ENCODE measurements at regions not wholly inside any gene's neighbourhood (a gene's known extent, or its start where the extent isn't known, plus 50 kb on each side); places are given as distances from the start of the nearest gene placed in this dataset.

DNA sequence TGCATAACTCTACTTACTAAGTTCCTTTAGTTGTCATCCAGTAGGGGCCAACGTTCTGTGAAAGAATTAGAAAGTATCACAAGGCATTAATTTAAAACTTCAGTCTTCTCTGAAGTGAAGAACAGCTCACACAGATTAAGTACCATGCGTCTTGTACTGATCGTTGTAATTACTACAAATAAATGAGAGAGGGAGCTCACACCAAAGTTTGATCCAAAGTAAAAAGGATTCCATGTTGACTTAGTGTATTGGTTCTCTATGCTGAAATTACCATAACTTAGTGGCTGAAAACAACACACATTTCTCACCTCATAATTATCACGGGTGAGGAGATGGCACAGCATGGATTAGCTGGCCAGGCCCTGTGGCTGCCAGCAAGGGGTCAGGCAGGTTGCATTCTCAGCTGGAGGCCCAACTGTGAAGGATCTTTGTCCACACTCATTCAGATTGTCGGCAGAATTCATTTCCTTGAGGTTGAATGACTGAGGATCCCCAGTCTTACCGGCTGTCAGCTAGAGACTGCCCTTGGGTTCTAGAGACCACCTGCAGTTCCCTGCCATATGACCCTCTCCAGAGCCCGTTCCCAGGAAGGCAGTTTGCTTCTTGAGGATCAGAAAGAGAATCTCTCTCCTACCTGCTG is 169.1 kb downstream of the YTHDC2 start:
- no peak overlapping the region for H3K4me3 ChIP-seq
- no peaks in the 10 kb centered on the region for H3K4me1 ChIP-seq
- no peaks in the 10 kb centered on the region for H3K36me3 ChIP-seq
- no peak overlapping the region for H3K9ac ChIP-seq (ENCODE audit: low read depth in 2 of 2, low read length in 2 of 2)
- H3K27me3 ChIP-seq: no peaks in the 10 kb centered on the region
- TF ChIP-seq, protein P1, sequence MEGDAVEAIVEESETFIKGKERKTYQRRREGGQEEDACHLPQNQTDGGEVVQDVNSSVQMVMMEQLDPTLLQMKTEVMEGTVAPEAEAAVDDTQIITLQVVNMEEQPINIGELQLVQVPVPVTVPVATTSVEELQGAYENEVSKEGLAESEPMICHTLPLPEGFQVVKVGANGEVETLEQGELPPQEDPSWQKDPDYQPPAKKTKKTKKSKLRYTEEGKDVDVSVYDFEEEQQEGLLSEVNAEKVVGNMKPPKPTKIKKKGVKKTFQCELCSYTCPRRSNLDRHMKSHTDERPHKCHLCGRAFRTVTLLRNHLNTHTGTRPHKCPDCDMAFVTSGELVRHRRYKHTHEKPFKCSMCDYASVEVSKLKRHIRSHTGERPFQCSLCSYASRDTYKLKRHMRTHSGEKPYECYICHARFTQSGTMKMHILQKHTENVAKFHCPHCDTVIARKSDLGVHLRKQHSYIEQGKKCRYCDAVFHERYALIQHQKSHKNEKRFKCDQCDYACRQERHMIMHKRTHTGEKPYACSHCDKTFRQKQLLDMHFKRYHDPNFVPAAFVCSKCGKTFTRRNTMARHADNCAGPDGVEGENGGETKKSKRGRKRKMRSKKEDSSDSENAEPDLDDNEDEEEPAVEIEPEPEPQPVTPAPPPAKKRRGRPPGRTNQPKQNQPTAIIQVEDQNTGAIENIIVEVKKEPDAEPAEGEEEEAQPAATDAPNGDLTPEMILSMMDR (IDR thresholded peaks at IDR 0.05): no peak
- intact Hi-C loops (cut with DNase I): no loop called here
- no peak overlapping the region for H3K27ac ChIP-seq
- DNase-seq: no peak
- no peaks in the 10 kb centered on the region for H3K9me3 ChIP-seq

DNA sequence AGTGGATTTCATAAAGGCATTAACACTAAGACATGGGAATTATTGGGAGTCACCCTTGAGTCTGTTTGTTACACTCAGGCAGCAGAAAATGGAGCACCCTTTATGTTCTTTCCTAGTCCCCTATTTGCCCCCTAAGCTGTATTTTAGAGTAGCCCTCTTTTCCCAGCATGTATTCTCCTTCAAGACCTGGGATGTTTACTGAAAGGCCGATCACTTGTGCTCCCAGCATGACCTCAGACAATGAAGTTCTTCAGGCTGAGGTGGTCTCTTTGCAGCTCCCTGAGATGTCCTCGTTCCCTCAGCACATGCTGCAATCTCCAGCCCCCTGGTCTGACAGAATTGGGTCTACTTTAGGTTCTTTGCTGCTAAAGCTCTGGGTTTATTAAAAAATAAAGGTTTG is 169.7 kb downstream of the YTHDC2 start:
- H3K9ac ChIP-seq (ENCODE audit: low read depth in 2 of 2, low read length in 2 of 2): no peak overlapping the region
- H3K4me3 ChIP-seq: no peak overlapping the region
- TF ChIP-seq, protein P1 (IDR thresholded peaks at IDR 0.05): no peak
- H3K4me1 ChIP-seq: no peaks in the 10 kb centered on the region
- intact Hi-C loops (cut with DNase I): no loop called here
- H3K27ac ChIP-seq: no peak overlapping the region
- no peaks in the 10 kb centered on the region for H3K9me3 ChIP-seq
- no peaks in the 10 kb centered on the region for H3K27me3 ChIP-seq
- H3K36me3 ChIP-seq: no peaks in the 10 kb centered on the region
- DNase-seq: no peak

DNA sequence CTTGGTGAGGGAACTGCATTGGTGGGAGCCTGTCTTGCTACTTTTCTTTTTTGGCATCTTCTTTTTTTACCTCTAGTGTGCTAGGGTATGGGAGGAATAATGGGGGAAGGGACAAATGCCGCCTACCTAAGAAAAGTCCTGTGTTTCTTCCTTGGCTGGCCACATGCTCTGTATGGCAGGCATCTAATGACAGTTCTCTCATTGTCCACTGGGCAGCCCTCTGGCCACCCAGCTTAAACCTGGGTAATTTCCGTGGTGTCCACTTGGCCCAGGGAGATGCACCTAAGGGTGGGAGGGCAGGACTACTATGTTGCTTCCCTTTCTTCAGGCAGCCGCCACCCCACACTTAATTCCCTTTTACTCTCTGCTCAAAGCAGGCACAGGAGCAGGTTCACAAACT is 173.1 kb downstream of the YTHDC2 start:
- Histone ChIP-seq H3K9ac (ENCODE audit: low read depth in 2 of 2, low read length in 2 of 2) (no peak overlapping the region), H3K9me3 (no peaks in the 10 kb centered on the region), H3K36me3 (no peaks in the 10 kb centered on the region), H3K4me1 (no peaks in the 10 kb centered on the region), H3K27me3 (no peaks in the 10 kb centered on the region), H3K27ac (no peak overlapping the region), H3K4me3 (no peak overlapping the region)
- TF ChIP-seq, protein P1 (IDR thresholded peaks at IDR 0.05): no peak
- intact Hi-C loops (cut with DNase I): no loop called here
- no peak for DNase-seq

DNA sequence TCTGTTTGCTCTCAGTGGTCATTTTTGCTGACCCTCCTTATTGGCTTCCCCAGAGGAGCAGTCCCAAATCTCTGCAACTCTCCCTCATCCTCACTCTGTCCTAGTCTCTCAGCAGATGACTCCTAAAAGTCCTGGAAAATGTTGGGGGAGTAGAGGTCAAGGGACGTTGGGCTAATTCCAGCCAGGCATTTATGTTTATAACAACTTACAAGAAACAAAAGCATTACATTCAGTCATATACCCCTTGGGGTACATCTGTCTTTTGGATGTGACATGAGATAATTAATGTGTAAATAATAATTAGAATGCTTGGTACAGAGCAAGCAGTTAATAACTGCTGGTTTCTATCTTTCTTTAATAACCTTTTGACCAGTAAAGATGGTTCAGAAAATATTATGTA is 176.2 kb downstream of the YTHDC2 start:
- H3K4me1 ChIP-seq: no peaks in the 10 kb centered on the region
- no peaks in the 10 kb centered on the region for H3K9me3 ChIP-seq
- no peak overlapping the region for H3K9ac ChIP-seq (ENCODE audit: low read depth in 2 of 2, low read length in 2 of 2)
- TF ChIP-seq, protein P1 (IDR thresholded peaks at IDR 0.05): no peak
- no peak for DNase-seq
- H3K36me3 ChIP-seq: no peaks in the 10 kb centered on the region
- intact Hi-C loops (cut with DNase I): no loop called here
- H3K4me3 ChIP-seq: no peak overlapping the region
- no peak overlapping the region for H3K27ac ChIP-seq
- H3K27me3 ChIP-seq: peaks cover 5% of the 10 kb centered on the region

DNA sequence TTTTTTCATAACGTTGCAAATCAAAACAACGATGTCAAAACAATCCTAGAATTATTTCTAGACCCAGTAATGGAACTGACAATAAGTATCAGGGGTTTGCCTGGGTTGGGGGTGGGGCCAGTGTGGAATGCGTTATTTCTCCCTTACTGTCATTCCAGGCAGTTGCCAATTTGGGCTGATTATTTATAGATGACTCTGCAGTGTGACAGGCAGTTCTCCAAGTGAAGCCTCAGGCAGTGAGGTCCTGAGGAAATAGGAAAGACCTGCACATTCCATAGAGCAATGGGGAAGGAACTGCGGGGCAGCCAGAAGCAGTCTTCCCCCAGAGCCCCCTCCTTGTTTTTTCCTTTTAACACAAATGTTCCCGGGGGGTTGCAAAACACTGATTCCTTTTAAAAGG is 179.0 kb downstream of the YTHDC2 start:
- H3K9me3 ChIP-seq: no peaks in the 10 kb centered on the region
- no peak overlapping the region for H3K27ac ChIP-seq
- H3K27me3 ChIP-seq: peaks cover 8% of the 10 kb centered on the region
- no peak for DNase-seq
- no peak overlapping the region for H3K4me3 ChIP-seq
- H3K9ac ChIP-seq (ENCODE audit: low read depth in 2 of 2, low read length in 2 of 2): no peak overlapping the region
- TF ChIP-seq, protein P1 (IDR thresholded peaks at IDR 0.05): no peak
- H3K36me3 ChIP-seq: no peaks in the 10 kb centered on the region
- no peaks in the 10 kb centered on the region for H3K4me1 ChIP-seq
- intact Hi-C loops (cut with DNase I): no loop called here

Measured in colonic mucosa (tissue), 4 donors.